Endothelial cell of umbilical vein (primary cell): ENCODE measurements at regions not wholly inside any gene's neighbourhood (a gene's known extent, or its start where the extent isn't known, plus 50 kb on each side); places are given as distances from the start of the nearest gene placed in this dataset.
"Not testable (repeated sequence)": the region's sequence is repeated elsewhere in the genome, so short reads cannot be mapped to it uniquely, and the experiment has no call there.

ENCODE experiments used
- BruUV-seq: library from RNA; stranded (reverse); fragments of 400-500 nt; replicated peaks from 2 replicates; lab custom pipeline; 2021; lab: Mats Ljungman, UMichigan
- CTCF ChIA-PET: fragments of 300-600, 350-600 bp; sonication (Branson Sonifier 250); formaldehyde crosslinking; loops from one replicate; lab custom pipeline; 2021; ENCODE audit warnings: antibody characterized with exemption, inconsistent platforms; lab: Charles Lee
- POLR2A ChIA-PET: fragments of 300-600, 350-600 bp; sonication (Branson Sonifier 250); formaldehyde crosslinking; loops from one replicate; lab custom pipeline; 2021; ENCODE audit warnings: antibody characterized with exemption, inconsistent platforms; lab: Charles Lee
- DNase-seq: peaks from one replicate; pipeline ENCODE4 v3.0.0-alpha.2; 2011; ENCODE audit warnings: low read depth, low spot score
- FAIRE-seq: peaks from 2 replicates; lab custom pipeline; 2011; peaks lifted over from hg19 to GRCh38; lab: Jason Lieb, UNC
- H2AFZ ChIP-seq: 2 replicates; pipeline ENCODE4 v1.6.0; 2012; ENCODE audit warnings: low read depth, low read length, control low read depth, inconsistent platforms
- H3K27ac ChIP-seq: 2 replicates; pipeline ENCODE4 v1.5.1; 2011; ENCODE audit warnings: low read depth, mild to moderate bottlenecking, control low read depth, low read length, moderate library complexity; ENCODE audit not compliant: insufficient read depth
- H3K27me3 ChIP-seq, 2 experiments: 2 replicates each; pipeline versions ENCODE4 v1.6.0 to v1.6.1; 2011; ENCODE audit warnings: low read length in 2 of 2, mixed read lengths in 1 of 2; ENCODE audit not compliant: control insufficient read depth in 2 of 2, insufficient read depth in 2 of 2
- H3K36me3 ChIP-seq, 2 experiments: 2 replicates in 1 of 2; 3 replicates in 1 of 2; pipeline ENCODE4 v1.5.1; 2011; ENCODE audit warnings: low read length in 2 of 2, mild to moderate bottlenecking in 1 of 2, moderate library complexity in 1 of 2; ENCODE audit not compliant: control insufficient read depth in 2 of 2, insufficient read depth in 2 of 2; ENCODE audit errors: extremely low read depth in 1 of 2
- H3K4me1 ChIP-seq: 3 replicates; pipeline ENCODE4 v1.5.1; 2011; ENCODE audit warnings: mild to moderate bottlenecking, low read length; ENCODE audit not compliant: control insufficient read depth, insufficient read depth; ENCODE audit errors: extremely low read depth
- H3K4me2 ChIP-seq: 2 replicates; pipeline ENCODE4 v1.6.1; 2011; ENCODE audit warnings: low read length, control low read depth, mixed read lengths; ENCODE audit not compliant: insufficient read depth
- H3K4me3 ChIP-seq, 3 experiments: fragments of 200-600 bp in 1 of 3; sonication (generic), shearing (Covaris generic) in 1 of 3; replicated peaks in 1 of 3; 2 replicates each; pipeline ENCODE4 v1.5.1; 2011 to 2016; ENCODE audit warnings: control low read depth in 3 of 3, low read length in 3 of 3, mild to moderate bottlenecking in 2 of 3, inconsistent platforms in 1 of 3, low read depth in 1 of 3, moderate library complexity in 1 of 3; ENCODE audit not compliant: insufficient read depth in 1 of 3
- H3K79me2 ChIP-seq: 2 replicates; pipeline ENCODE4 v1.6.0; 2012; ENCODE audit warnings: low read length, inconsistent platforms; ENCODE audit not compliant: control insufficient read depth, insufficient read depth
- H3K9ac ChIP-seq: replicated peaks from 2 replicates; pipeline ENCODE3; 2011; ENCODE audit warnings: low read length, control low read depth; ENCODE audit not compliant: insufficient read depth; ENCODE audit errors: extremely low read depth
- H3K9me1 ChIP-seq: replicated peaks from 3 replicates; pipeline ENCODE4 v1.6.0; 2011; ENCODE audit warnings: mild to moderate bottlenecking, low read length; ENCODE audit not compliant: control insufficient read depth, insufficient read depth; ENCODE audit errors: extremely low read depth
- H3K9me3 ChIP-seq: replicated peaks from 2 replicates; pipeline ENCODE4 v1.5.1; 2012; ENCODE audit warnings: low read length, inconsistent platforms; ENCODE audit not compliant: control insufficient read depth, insufficient read depth
- H4K20me1 ChIP-seq: replicated peaks from 2 replicates; pipeline ENCODE3; 2011; ENCODE audit warnings: mild to moderate bottlenecking, low read length; ENCODE audit not compliant: control insufficient read depth, insufficient read depth; ENCODE audit errors: extremely low read depth
- EZH2 ChIP-seq: IDR thresholded peaks from 2 replicates; pipeline ENCODE4 v1.6.1; 2012; ENCODE audit warnings: borderline replicate concordance, low read depth, mild to moderate bottlenecking, moderate library complexity, low read length, inconsistent platforms; ENCODE audit not compliant: severe bottlenecking
- FOS ChIP-seq: IDR thresholded peaks from 2 replicates; pipeline ENCODE4 v1.6.1; 2011; ENCODE audit warnings: mild to moderate bottlenecking, low read length, moderate library complexity, borderline replicate concordance; ENCODE audit not compliant: insufficient read depth
- GATA2 ChIP-seq: IDR thresholded peaks from 2 replicates; pipeline ENCODE4 v1.7.0; 2011; ENCODE audit warnings: low read depth, mild to moderate bottlenecking, moderate library complexity, mixed read lengths, low read length; ENCODE audit not compliant: insufficient read length, insufficient read depth
- JUN ChIP-seq: IDR thresholded peaks from 2 replicates; pipeline ENCODE4 v1.6.1; 2011; ENCODE audit warnings: borderline replicate concordance, low read depth; ENCODE audit not compliant: insufficient read length, insufficient read depth
- MYC ChIP-seq: IDR thresholded peaks from one replicate; pipeline ENCODE4 v1.6.1; 2011; ENCODE audit warnings: mild to moderate bottlenecking, low read depth, low read length
- POLR2A ChIP-seq: IDR thresholded peaks from 2 replicates; pipeline ENCODE4 v1.6.1; 2012; ENCODE audit warnings: low read depth, mild to moderate bottlenecking, control low read depth, low read length
- POLR2AphosphoS5 ChIP-seq: IDR thresholded peaks from 2 replicates; pipeline ENCODE4 v1.6.1; 2012; ENCODE audit warnings: low read depth, mild to moderate bottlenecking, control low read depth, low read length, moderate library complexity; ENCODE audit not compliant: insufficient read depth
- dilution Hi-C: fragments of 300-500 bp; cut with MboI; formaldehyde crosslinking; loops from one replicate; pipeline ENCODE4 v1.15.0; 2019; ENCODE audit warnings: low sequenced_read_pairs; ENCODE audit not compliant: extremely low pct_ligation_motif_present
- intact Hi-C: fragments of 100-400 bp; cut with micrococcal nuclease; formaldehyde crosslinking; loops from one replicate; pipeline ENCODE4 v1.10.0; 2022
- TF ChIP-seq, protein P1 (sequence below), 2 donors: IDR thresholded peaks; 1 replicate in 1 of 2; 2 replicates in 1 of 2; pipeline ENCODE4 v1.5.1; 2011; ENCODE audit warnings: low read length in 2 of 2, mild to moderate bottlenecking in 2 of 2, moderate library complexity in 2 of 2, control low read depth in 1 of 2, inconsistent platforms in 1 of 2, low read depth in 1 of 2; ENCODE audit not compliant: insufficient read depth in 1 of 2; ENCODE audit errors: extremely low read depth in 1 of 2
- TF ChIP-seq, protein P2 (sequence below): IDR thresholded peaks from 2 replicates; pipeline ENCODE4 v1.6.1; 2011; ENCODE audit not compliant: insufficient read depth, insufficient read length

DNA sequence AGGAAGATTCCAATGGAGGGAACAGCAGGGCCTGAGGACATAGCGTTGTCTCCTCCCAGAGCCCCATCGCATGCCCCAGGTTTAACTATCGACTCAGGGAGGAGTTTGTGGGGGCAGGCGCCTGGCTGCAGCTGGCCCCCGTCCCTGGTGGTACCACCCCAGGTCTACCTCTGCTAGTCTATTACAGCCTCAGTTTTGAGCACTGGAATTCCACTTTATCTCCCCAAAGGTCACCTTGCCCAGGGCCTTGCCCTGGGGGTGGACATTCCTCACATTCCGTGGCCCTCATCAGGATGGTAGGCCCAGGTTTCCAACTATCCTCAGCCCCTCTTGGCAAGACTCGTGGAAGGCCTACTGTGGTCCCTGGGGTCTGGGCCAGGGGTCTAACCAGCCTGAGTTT lies 65.4 kb upstream of the SSBP3 start:
- H3K4me2 ChIP-seq, result no peak overlapping the region
- no peaks in the 10 kb centered on the region for H3K79me2 ChIP-seq
- peaks cover 6% of the 10 kb centered on the region for H3K4me1 ChIP-seq
- POLR2A ChIA-PET, result no interaction called here
- no peaks in the 10 kb centered on the region for H3K9me1 ChIP-seq
- H3K9ac ChIP-seq, result no peak overlapping the region
- no peaks in the 10 kb centered on the region for H4K20me1 ChIP-seq
- H3K27me3 ChIP-seq, result peaks cover 0 to 4% of the 10 kb centered on the region in 2 experiments
- CTCF ChIA-PET, result no interaction called here
- DNase-seq (no peak), FAIRE-seq (no peak)
- H2AFZ ChIP-seq, result no peak overlapping the region
- no TSS peak for BruUV-seq
- no peak overlapping the region for H3K4me3 ChIP-seq
- TF ChIP-seq MYC (no peak), POLR2A (no peak), EZH2 (no peak), JUN (no peak), GATA2 (no peak), FOS (no peak), POLR2AphosphoS5 (no peak)
- TF ChIP-seq, protein P1, sequence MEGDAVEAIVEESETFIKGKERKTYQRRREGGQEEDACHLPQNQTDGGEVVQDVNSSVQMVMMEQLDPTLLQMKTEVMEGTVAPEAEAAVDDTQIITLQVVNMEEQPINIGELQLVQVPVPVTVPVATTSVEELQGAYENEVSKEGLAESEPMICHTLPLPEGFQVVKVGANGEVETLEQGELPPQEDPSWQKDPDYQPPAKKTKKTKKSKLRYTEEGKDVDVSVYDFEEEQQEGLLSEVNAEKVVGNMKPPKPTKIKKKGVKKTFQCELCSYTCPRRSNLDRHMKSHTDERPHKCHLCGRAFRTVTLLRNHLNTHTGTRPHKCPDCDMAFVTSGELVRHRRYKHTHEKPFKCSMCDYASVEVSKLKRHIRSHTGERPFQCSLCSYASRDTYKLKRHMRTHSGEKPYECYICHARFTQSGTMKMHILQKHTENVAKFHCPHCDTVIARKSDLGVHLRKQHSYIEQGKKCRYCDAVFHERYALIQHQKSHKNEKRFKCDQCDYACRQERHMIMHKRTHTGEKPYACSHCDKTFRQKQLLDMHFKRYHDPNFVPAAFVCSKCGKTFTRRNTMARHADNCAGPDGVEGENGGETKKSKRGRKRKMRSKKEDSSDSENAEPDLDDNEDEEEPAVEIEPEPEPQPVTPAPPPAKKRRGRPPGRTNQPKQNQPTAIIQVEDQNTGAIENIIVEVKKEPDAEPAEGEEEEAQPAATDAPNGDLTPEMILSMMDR (IDR thresholded peaks at IDR 0.05; ENCODE audit: extremely low read depth in 1 of 2, insufficient read depth in 1 of 2, low read depth in 1 of 2, low read length in 2 of 2), result no peak
- TF ChIP-seq, protein P2, sequence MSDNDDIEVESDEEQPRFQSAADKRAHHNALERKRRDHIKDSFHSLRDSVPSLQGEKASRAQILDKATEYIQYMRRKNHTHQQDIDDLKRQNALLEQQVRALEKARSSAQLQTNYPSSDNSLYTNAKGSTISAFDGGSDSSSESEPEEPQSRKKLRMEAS, result no peak
- intact Hi-C loops, result no loop called here
- dilution Hi-C loops, result no loop called here
- H3K27ac ChIP-seq, result no peak overlapping the region
- H3K36me3 ChIP-seq, result no peaks in the 10 kb centered on the region
- no peaks in the 10 kb centered on the region for H3K9me3 ChIP-seq

DNA sequence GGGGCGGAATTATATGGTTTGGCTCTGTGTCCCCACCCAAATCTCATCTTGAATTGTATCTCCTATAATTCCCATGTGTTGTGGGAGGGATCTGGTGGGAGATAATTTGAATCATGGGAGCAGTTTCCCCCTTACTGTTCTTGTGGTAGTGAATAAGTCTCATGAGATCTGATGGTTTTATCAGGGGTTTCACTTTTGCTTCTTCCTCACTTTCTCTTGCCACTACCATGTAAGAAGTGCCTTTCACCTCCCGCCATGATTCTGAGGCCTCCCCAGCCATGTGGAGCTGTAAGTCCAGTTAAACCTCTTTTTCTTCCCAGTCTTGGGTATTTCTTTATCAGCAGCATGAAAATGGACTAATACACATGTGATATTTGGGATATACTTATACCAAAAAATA lies 63.2 kb upstream of the SSBP3 start:
- intact Hi-C loops, H3K79me2 ChIP-seq, DNase-seq, BruUV-seq, H3K36me3 ChIP-seq, H3K4me3 ChIP-seq, FAIRE-seq, H3K27me3 ChIP-seq, H3K9me3 ChIP-seq, dilution Hi-C loops, H2AFZ ChIP-seq, POLR2A ChIA-PET, H3K9me1 ChIP-seq, H3K9ac ChIP-seq, H3K27ac ChIP-seq, H3K4me2 ChIP-seq, H4K20me1 ChIP-seq: not testable (repeated sequence)
- CTCF ChIA-PET, result interaction anchor here (0.6 to 1.7 kb wide), 7 partner anchors 10 to 388 kb away, joined by 3 to 10 read pairs (median 3); no protein-coding TSS in a partner anchor
- H3K4me1 ChIP-seq, result peaks cover 12% of the 10 kb centered on the region
